IMR-90 (cell line): ENCODE measurements at regions not wholly inside any gene's neighbourhood (a gene's known extent, or its start where the extent isn't known, plus 50 kb on each side); places are given as distances from the start of the nearest gene placed in this dataset.

Experiments
- ATAC-seq: fragments of 200-7000 bp; cut with Tn5 transposase; 2 replicates; pipeline ENCODE4 v1.9.1; 2020; ENCODE audit warnings: low read depth, mild to moderate bottlenecking, moderate library complexity
- BruUV-seq: library from RNA; stranded (reverse); fragments of 400-500 nt; replicated peaks from 2 replicates; lab custom pipeline; 2021; lab: Mats Ljungman, UMichigan
- CTCF ChIA-PET: fragments of 300-600 bp; formaldehyde crosslinking; extraction: SDS; loops from one replicate; lab custom pipeline; 2021; ENCODE audit warnings: antibody characterized with exemption; lab: Yijun Ruan, JAX
- POLR2A ChIA-PET: fragments of 300-600 bp; sonication (Branson Sonifier 250); formaldehyde crosslinking; loops from one replicate; lab custom pipeline; 2022; ENCODE audit warnings: antibody characterized with exemption; ENCODE audit not compliant: unreplicated experiment; lab: Charles Lee
- DNase-seq: peaks from one replicate; pipeline ENCODE4 v3.0.0; 2013
- H2AFZ ChIP-seq: replicated peaks from 2 replicates; pipeline ENCODE3; 2013; ENCODE audit warnings: low read length, mild to moderate bottlenecking; ENCODE audit not compliant: poor library complexity
- H2AK5ac ChIP-seq: 2 replicates; pipeline ENCODE4 v1.6.1; 2013; ENCODE audit warnings: low read depth, low read length, inconsistent platforms
- H2AK9ac ChIP-seq: replicated peaks from 2 replicates; pipeline ENCODE3; 2013; ENCODE audit warnings: mild to moderate bottlenecking, low read depth, low read length, moderate library complexity; ENCODE audit not compliant: poor library complexity
- H2BK120ac ChIP-seq: 2 replicates; pipeline ENCODE4 v1.6.1; 2013; ENCODE audit warnings: low read depth, low read length, inconsistent platforms
- H2BK15ac ChIP-seq: 3 replicates; pipeline ENCODE4 v1.6.1; 2013; ENCODE audit warnings: low read depth, low read length, inconsistent platforms
- H2BK20ac ChIP-seq: 2 replicates; pipeline ENCODE4 v1.6.1; 2013; ENCODE audit warnings: low read depth, mild to moderate bottlenecking, inconsistent platforms, low read length, moderate library complexity
- H2BK5ac ChIP-seq: 2 replicates; pipeline ENCODE4 v1.6.1; 2013; ENCODE audit warnings: mild to moderate bottlenecking, low read depth, low read length, inconsistent platforms; ENCODE audit not compliant: poor library complexity, severe bottlenecking
- H3K14ac ChIP-seq: replicated peaks from 2 replicates; pipeline ENCODE4 v1.6.1; 2013; ENCODE audit warnings: low read depth, low read length, inconsistent platforms
- H3K18ac ChIP-seq: 2 replicates; pipeline ENCODE4 v1.6.1; 2013; ENCODE audit warnings: low read depth, low read length, control low read depth
- H3K23ac ChIP-seq: 2 replicates; pipeline ENCODE4 v1.6.1; 2013; ENCODE audit warnings: low read depth, low read length, inconsistent platforms
- H3K27ac ChIP-seq: 2 replicates; pipeline ENCODE4 v1.5.1; 2013; ENCODE audit warnings: mild to moderate bottlenecking, control low read depth, low read length; ENCODE audit not compliant: insufficient read depth
- H3K27me3 ChIP-seq: 2 replicates; pipeline ENCODE4 v1.6.1; 2013; ENCODE audit warnings: low read length; ENCODE audit not compliant: control insufficient read depth, insufficient read depth
- H3K36me3 ChIP-seq: 2 replicates; pipeline ENCODE4 v1.6.1; 2013; ENCODE audit warnings: low read length, mixed read lengths; ENCODE audit not compliant: control insufficient read depth, insufficient read depth
- H3K4ac ChIP-seq: 2 replicates; pipeline ENCODE4 v1.6.1; 2013; ENCODE audit warnings: low read depth, low read length, inconsistent platforms
- H3K4me1 ChIP-seq: 2 replicates; pipeline ENCODE4 v1.6.1; 2013; ENCODE audit warnings: low read length, mixed read lengths; ENCODE audit not compliant: control insufficient read depth, insufficient read depth
- H3K4me2 ChIP-seq: 2 replicates; pipeline ENCODE4 v1.6.1; 2013; ENCODE audit warnings: low read depth, mild to moderate bottlenecking, control low read depth, low read length, moderate library complexity
- H3K4me3 ChIP-seq: 2 replicates; pipeline ENCODE4 v1.5.1; 2013; ENCODE audit warnings: low read depth, mild to moderate bottlenecking, control low read depth, low read length, moderate library complexity; ENCODE audit not compliant: insufficient read depth
- H3K56ac ChIP-seq: 2 replicates; pipeline ENCODE4 v1.6.1; 2013; ENCODE audit warnings: low read length, inconsistent platforms; ENCODE audit not compliant: insufficient read depth; ENCODE audit errors: extremely low read depth
- H3K79me1 ChIP-seq, 2 experiments: 2 replicates each; pipeline ENCODE4 v1.6.1; 2013; ENCODE audit warnings: low read length in 2 of 2, inconsistent platforms in 1 of 2, low read depth in 1 of 2
- H3K9ac ChIP-seq: 2 replicates; pipeline ENCODE4 v1.6.1; 2013; ENCODE audit warnings: low read depth, low read length, control low read depth
- H3K9me1 ChIP-seq: 2 replicates; pipeline ENCODE4 v1.6.1; 2013; ENCODE audit warnings: low read length, inconsistent platforms; ENCODE audit not compliant: insufficient read depth
- H3K9me3 ChIP-seq: 2 replicates; pipeline ENCODE4 v1.6.1; 2013; ENCODE audit warnings: low read length; ENCODE audit not compliant: control insufficient read depth, insufficient read depth
- H4K20me1 ChIP-seq: 2 replicates; pipeline ENCODE4 v1.6.1; 2013; ENCODE audit warnings: low read length, inconsistent platforms; ENCODE audit not compliant: insufficient read depth
- H4K5ac ChIP-seq: 2 replicates; pipeline ENCODE4 v1.6.1; 2013; ENCODE audit warnings: mild to moderate bottlenecking, low read depth, low read length, control low read depth
- H4K8ac ChIP-seq, 2 experiments: 2 replicates each; pipeline ENCODE4 v1.6.1; 2013; ENCODE audit warnings: low read depth in 2 of 2, low read length in 2 of 2, control low read depth in 1 of 2, inconsistent platforms in 1 of 2
- H4K91ac ChIP-seq: 2 replicates; pipeline ENCODE4 v1.6.1; 2013; ENCODE audit warnings: low read depth, low read length, inconsistent platforms; ENCODE audit not compliant: insufficient read depth
- BHLHE40 ChIP-seq: fragments of 150-350 bp; IDR thresholded peaks from 2 replicates; pipeline ENCODE4 v1.6.1; 2016; ENCODE audit warnings: mild to moderate bottlenecking, low read depth, low read length
- CEBPB ChIP-seq: IDR thresholded peaks from 2 replicates; pipeline ENCODE4 v1.6.1; 2012; ENCODE audit warnings: low read depth, low read length, improper control_type of control experiment
- CHD1 ChIP-seq: IDR thresholded peaks from 2 replicates; pipeline ENCODE4 v1.6.1; 2012; ENCODE audit warnings: low read depth, low read length, improper control_type of control experiment
- FOS ChIP-seq: fragments of 150-350 bp; IDR thresholded peaks from 2 replicates; pipeline ENCODE4 v1.6.1; 2016; ENCODE audit warnings: low read depth, low read length
- MAFK ChIP-seq: IDR thresholded peaks from 2 replicates; pipeline ENCODE4 v1.6.1; 2012; ENCODE audit warnings: low read depth, low read length, improper control_type of control experiment
- MAZ ChIP-seq: IDR thresholded peaks from 2 replicates; pipeline ENCODE4 v1.6.1; 2012; ENCODE audit warnings: low read depth, mild to moderate bottlenecking, low read length, improper control_type of control experiment, moderate library complexity, borderline replicate concordance
- MXI1 ChIP-seq: IDR thresholded peaks from 2 replicates; pipeline ENCODE4 v1.6.1; 2012; ENCODE audit warnings: low read depth, mild to moderate bottlenecking, low read length, moderate library complexity, borderline replicate concordance
- NFE2L2 ChIP-seq: fragments of 150-350 bp; IDR thresholded peaks from 2 replicates; pipeline ENCODE4 v1.6.1; 2016; ENCODE audit warnings: low read depth, mild to moderate bottlenecking, low read length
- POLR2A ChIP-seq: IDR thresholded peaks from 2 replicates; pipeline ENCODE4 v1.6.1; 2012; ENCODE audit warnings: mild to moderate bottlenecking, low read depth, low read length
- RAD21 ChIP-seq: IDR thresholded peaks from 2 replicates; pipeline ENCODE4 v1.6.1; 2012; ENCODE audit warnings: low read length, improper control_type of control experiment
- RCOR1 ChIP-seq: IDR thresholded peaks from 2 replicates; pipeline ENCODE4 v1.6.1; 2012; ENCODE audit warnings: mild to moderate bottlenecking, low read length, improper control_type of control experiment; ENCODE audit not compliant: insufficient replicate concordance
- RFX5 ChIP-seq: IDR thresholded peaks from 2 replicates; pipeline ENCODE4 v1.8.0; 2012; ENCODE audit warnings: low read depth, mild to moderate bottlenecking, low read length, moderate library complexity
- SMC3 ChIP-seq: fragments of 150-350 bp; IDR thresholded peaks from 2 replicates; pipeline ENCODE4 v1.6.1; 2016; ENCODE audit warnings: low read depth, mild to moderate bottlenecking, antibody characterized with exemption, low read length, moderate library complexity
- WGBS, 2 experiments: methylation state at CpG; one replicate each; pipeline versions ENCODE4 v1.1.5 to v1.1.7; 2013; ENCODE audit warnings: missing lambda C conversion rate in 2 of 2; ENCODE audit not compliant: insufficient read length in 1 of 2; ENCODE audit errors: extremely low coverage in 2 of 2; 5-methylcytosine and 5-hydroxymethylcytosine counted together
- dilution Hi-C: fragments of 300-500 bp; cut with HindIII; formaldehyde crosslinking; loops from one replicate; pipeline ENCODE4 v1.14.3; 2018; ENCODE audit warnings: low sequenced_read_pairs; ENCODE audit not compliant: unreplicated experiment
- in situ Hi-C: fragments of 300-500 bp; cut with MboI; formaldehyde crosslinking; loops from 3 replicates; pipeline ENCODE4 v1.14.3; 2019; ENCODE audit warnings: low sequenced_read_pairs, inconsistent platforms, mixed read lengths
- intact Hi-C: fragments of 100-400 bp; cut with micrococcal nuclease; formaldehyde crosslinking; loops from 2 replicates; pipeline ENCODE4 v1.10.0; 2022
- TF ChIP-seq, protein P1 (sequence below): fragments of 150-350 bp; IDR thresholded peaks from 2 replicates; pipeline ENCODE4 v1.6.1; 2016; ENCODE audit warnings: low read depth, mild to moderate bottlenecking, low read length, moderate library complexity, borderline replicate concordance
- TF ChIP-seq, protein P2 (sequence below): fragments of 150-350 bp; IDR thresholded peaks from 2 replicates; pipeline ENCODE4 v1.6.1; 2017; ENCODE audit warnings: mild to moderate bottlenecking, antibody characterized with exemption, low read length, low read depth
- TF ChIP-seq, protein P3 (sequence below): conservative IDR thresholded peaks from 2 replicates; pipeline ENCODE4 v1.5.1; 2012; ENCODE audit warnings: mild to moderate bottlenecking, low read depth, low read length, improper control_type of control experiment

DNA sequence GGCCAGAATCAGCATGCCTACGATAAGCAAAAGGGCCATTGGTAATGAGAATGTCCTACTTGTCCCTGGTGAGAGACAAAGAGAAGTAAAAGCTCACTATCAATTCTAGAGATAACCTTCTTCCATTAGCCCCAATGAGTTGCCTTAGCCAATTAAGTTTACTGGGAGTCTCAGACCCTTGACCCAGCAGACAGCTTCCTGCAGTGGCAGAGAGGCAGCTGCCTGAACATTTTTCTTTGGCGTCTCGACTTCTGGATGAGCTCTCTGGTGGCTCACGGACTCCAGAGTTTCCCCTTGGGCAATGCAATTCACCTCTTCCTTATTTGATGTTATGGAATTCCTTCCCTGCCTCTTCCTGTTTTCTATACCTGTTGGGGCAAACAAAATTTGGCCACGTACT is 1034.4 kb downstream of the NAALADL2 start:
- Histone ChIP-seq H2AK9ac (no peak overlapping the region), H3K23ac (no peak overlapping the region), H2BK20ac (no peak overlapping the region), H3K4me3 (no peak overlapping the region), H3K4me2 (no peak overlapping the region), H3K9me3 (no peaks in the 10 kb centered on the region), H3K79me1 (no peaks in the 10 kb centered on the region), H3K27me3 (no peaks in the 10 kb centered on the region), H3K56ac (no peak overlapping the region), H3K9ac (no peak overlapping the region), H3K9me1 (no peaks in the 10 kb centered on the region), H2AFZ (no peak overlapping the region), H4K91ac (no peak overlapping the region), H3K4me1 (0 out of 2 replicates have a peak, but pooled peaks cover 1% of the 10 kb centered on the region), H3K18ac (no peak overlapping the region), H4K5ac (no peak overlapping the region), H2BK5ac (no peak overlapping the region), H3K36me3 (no peaks in the 10 kb centered on the region), H2AK5ac (no peak overlapping the region; the same call in 1 of the 2 replicates), H4K20me1 (no peaks in the 10 kb centered on the region), H3K14ac (no peak overlapping the region), H4K8ac (no peak overlapping the region), H2BK15ac (no peak overlapping the region), H3K27ac (no peak overlapping the region), H3K4ac (no peak overlapping the region), H2BK120ac (no peak overlapping the region)
- no peak for TF ChIP-seq RFX5
- no peak for TF ChIP-seq MAZ
- no peak for TF ChIP-seq RAD21
- no peak for TF ChIP-seq CHD1
- TF ChIP-seq BHLHE40 = no peak
- no peak for TF ChIP-seq POLR2A
- TF ChIP-seq, protein P1, sequence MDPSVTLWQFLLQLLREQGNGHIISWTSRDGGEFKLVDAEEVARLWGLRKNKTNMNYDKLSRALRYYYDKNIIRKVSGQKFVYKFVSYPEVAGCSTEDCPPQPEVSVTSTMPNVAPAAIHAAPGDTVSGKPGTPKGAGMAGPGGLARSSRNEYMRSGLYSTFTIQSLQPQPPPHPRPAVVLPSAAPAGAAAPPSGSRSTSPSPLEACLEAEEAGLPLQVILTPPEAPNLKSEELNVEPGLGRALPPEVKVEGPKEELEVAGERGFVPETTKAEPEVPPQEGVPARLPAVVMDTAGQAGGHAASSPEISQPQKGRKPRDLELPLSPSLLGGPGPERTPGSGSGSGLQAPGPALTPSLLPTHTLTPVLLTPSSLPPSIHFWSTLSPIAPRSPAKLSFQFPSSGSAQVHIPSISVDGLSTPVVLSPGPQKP = no peak
- TF ChIP-seq, protein P2, sequence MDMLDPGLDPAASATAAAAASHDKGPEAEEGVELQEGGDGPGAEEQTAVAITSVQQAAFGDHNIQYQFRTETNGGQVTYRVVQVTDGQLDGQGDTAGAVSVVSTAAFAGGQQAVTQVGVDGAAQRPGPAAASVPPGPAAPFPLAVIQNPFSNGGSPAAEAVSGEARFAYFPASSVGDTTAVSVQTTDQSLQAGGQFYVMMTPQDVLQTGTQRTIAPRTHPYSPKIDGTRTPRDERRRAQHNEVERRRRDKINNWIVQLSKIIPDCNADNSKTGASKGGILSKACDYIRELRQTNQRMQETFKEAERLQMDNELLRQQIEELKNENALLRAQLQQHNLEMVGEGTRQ = no peak
- no peak for TF ChIP-seq FOS
- TF ChIP-seq, protein P3, sequence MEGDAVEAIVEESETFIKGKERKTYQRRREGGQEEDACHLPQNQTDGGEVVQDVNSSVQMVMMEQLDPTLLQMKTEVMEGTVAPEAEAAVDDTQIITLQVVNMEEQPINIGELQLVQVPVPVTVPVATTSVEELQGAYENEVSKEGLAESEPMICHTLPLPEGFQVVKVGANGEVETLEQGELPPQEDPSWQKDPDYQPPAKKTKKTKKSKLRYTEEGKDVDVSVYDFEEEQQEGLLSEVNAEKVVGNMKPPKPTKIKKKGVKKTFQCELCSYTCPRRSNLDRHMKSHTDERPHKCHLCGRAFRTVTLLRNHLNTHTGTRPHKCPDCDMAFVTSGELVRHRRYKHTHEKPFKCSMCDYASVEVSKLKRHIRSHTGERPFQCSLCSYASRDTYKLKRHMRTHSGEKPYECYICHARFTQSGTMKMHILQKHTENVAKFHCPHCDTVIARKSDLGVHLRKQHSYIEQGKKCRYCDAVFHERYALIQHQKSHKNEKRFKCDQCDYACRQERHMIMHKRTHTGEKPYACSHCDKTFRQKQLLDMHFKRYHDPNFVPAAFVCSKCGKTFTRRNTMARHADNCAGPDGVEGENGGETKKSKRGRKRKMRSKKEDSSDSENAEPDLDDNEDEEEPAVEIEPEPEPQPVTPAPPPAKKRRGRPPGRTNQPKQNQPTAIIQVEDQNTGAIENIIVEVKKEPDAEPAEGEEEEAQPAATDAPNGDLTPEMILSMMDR = no peak
- TF ChIP-seq MXI1 = no peak
- TF ChIP-seq CEBPB = no peak
- no peak for TF ChIP-seq MAFK
- TF ChIP-seq SMC3 = no peak
- TF ChIP-seq RCOR1 = no peak
- TF ChIP-seq NFE2L2 = no peak
- 59% methylated on average over 3 of the region's 5 CpGs; no CpG with 5 or more reads in 1 of the 2 experiments for WGBS, 2 experiments
- intact Hi-C loops = no loop called here
- DNase-seq (no peak), ATAC-seq (no peak)
- CTCF ChIA-PET = no interaction called here
- BruUV-seq = no TSS peak
- dilution Hi-C loops = no loop called here
- POLR2A ChIA-PET = no interaction called here
- in situ Hi-C loops = no loop called here
